ENCODE measurements at regions not wholly inside any gene's neighbourhood (a gene's known extent, or its start where the extent isn't known, plus 50 kb on each side); places are given as distances from the start of the nearest gene placed in this dataset.

- H3K79me2 ChIP-seq (ENCODE audit: insufficient read depth, low read length): no peaks in the 10 kb centered on the region
- H3K4me3 ChIP-seq (replicated peaks in 1 of 3; ENCODE audit: insufficient read depth in 1 of 3, low read depth in 2 of 3, low read length in 3 of 3): no peak overlapping the region
- BruUV-seq (replicated peaks): no TSS peak
- ChIA-PET POLR2A (no interaction called here), CTCF (ENCODE audit: low intra/inter-chr PET ratio, low total read pairs) (no interaction called here)
- no peaks in the 10 kb centered on the region; a peak in 1 of 5 replicates for H3K27me3 ChIP-seq (ENCODE audit: control insufficient read depth in 1 of 2, insufficient read depth in 2 of 2, low read length in 2 of 2)
- DNase-seq (ENCODE audit: low spot score): no peak
- WGBS (ENCODE audit: low lambda C conversion rate): 42% methylated on average over 6 of the region's 6 CpGs
- FAIRE-seq: no peak
- no peak overlapping the region for H3K4me2 ChIP-seq (ENCODE audit: low read depth, low read length)
- H2AFZ ChIP-seq (ENCODE audit: low read length): no peak overlapping the region
- no peak for ATAC-seq
- intact Hi-C loops (cut with micrococcal nuclease; ENCODE audit: unreplicated experiment) (no loop called here), in situ Hi-C loops (cut with HindIII; ENCODE audit: extremely low pct_ligation_motif_present, low pct_unique_long_range_greater_than_20kb) (no loop called here)
- H3K9me3 ChIP-seq (ENCODE audit: low read length): no peaks in the 10 kb centered on the region
- TF ChIP-seq ZNF839 (CRISPR knock-in tag; IDR thresholded peaks at IDR 0.05; ENCODE audit: borderline replicate concordance) (no peak), SUZ12 (IDR thresholded peaks at IDR 0.05; ENCODE audit: low read depth, low read length) (no peak), FLYWCH1 (CRISPR knock-in tag; IDR thresholded peaks at IDR 0.05) (no peak), TBX3 (IDR thresholded peaks at IDR 0.05; ENCODE audit: borderline replicate concordance) (no peak), RBM39 (IDR thresholded peaks at IDR 0.05; ENCODE audit: low read depth, low read length, poor library complexity, severe bottlenecking) (no peak), ZSCAN5A (CRISPR knock-in tag; IDR thresholded peaks at IDR 0.05; ENCODE audit: borderline replicate concordance) (no peak), FOSL2 (CRISPR knock-in tag; IDR thresholded peaks at IDR 0.05) (no peak), KAT2B (IDR thresholded peaks at IDR 0.05; ENCODE audit: borderline replicate concordance, low read depth, low read length) (no peak), SP140L (CRISPR knock-in tag; IDR thresholded peaks at IDR 0.05; ENCODE audit: borderline replicate concordance) (no peak), ZFAT (CRISPR knock-in tag; conservative IDR thresholded peaks at IDR 0.05) (no peak), ZFP90 (CRISPR knock-in tag; IDR thresholded peaks at IDR 0.05; ENCODE audit: borderline replicate concordance) (no peak), NR1H2 (CRISPR knock-in tag; IDR thresholded peaks at IDR 0.05; ENCODE audit: borderline replicate concordance, low read depth) (no peak), ZZZ3 (CRISPR knock-in tag; IDR thresholded peaks at IDR 0.05; ENCODE audit: borderline replicate concordance) (no peak), SRSF9 (IDR thresholded peaks at IDR 0.05; ENCODE audit: borderline replicate concordance, insufficient read depth, low read depth, low read length, poor library complexity, severe bottlenecking) (no peak), THAP11 (CRISPR knock-in tag; IDR thresholded peaks at IDR 0.05) (no peak), MXD4 (CRISPR knock-in tag; IDR thresholded peaks at IDR 0.05) (no peak), AGO2 (optimal IDR thresholded peaks at IDR 0.05; ENCODE audit: low read depth, low read length) (no peak), ZIK1 (CRISPR knock-in tag; IDR thresholded peaks at IDR 0.05; ENCODE audit: borderline replicate concordance, low read depth) (no peak)
- no peak overlapping the region for H3K9ac ChIP-seq (ENCODE audit: insufficient read depth, low read depth, low read length)
- H3K4me1 ChIP-seq (ENCODE audit: insufficient read depth, low read length): no peaks in the 10 kb centered on the region
- no peaks in the 10 kb centered on the region for H4K20me1 ChIP-seq (ENCODE audit: insufficient read depth, low read length)
- no peaks in the 10 kb centered on the region for H3K36me3 ChIP-seq (replicated peaks in 1 of 2; ENCODE audit: control insufficient read depth in 1 of 2, insufficient read depth in 2 of 2, low read length in 2 of 2)
- H3K27ac ChIP-seq (ENCODE audit: extremely low read length, insufficient read depth, low read length): no peak overlapping the region
These were observed 391.2 kb downstream of the CBLN2 start for GRCh38 chr18:72152935-72153334.

Data from HepG2 (cell line).